Stimulated activated CD4-positive, alpha-beta T cell treated with anti-CD3 and anti-CD28 coated beads, Interleukin-1b, Interleukin-23, amount 100 ng/mL, for 4 hours (primary cell): ENCODE measurements at regions not wholly inside any gene's neighbourhood (a gene's known extent, or its start where the extent isn't known, plus 50 kb on each side); places are given as distances from the start of the nearest gene placed in this dataset.

Source experiments
- DNase-seq, 2 donors: peaks; one replicate each; pipeline ENCODE4 v3.0.0-alpha.2; 2020; ENCODE audit warnings: low read depth in 2 of 2

DNA sequence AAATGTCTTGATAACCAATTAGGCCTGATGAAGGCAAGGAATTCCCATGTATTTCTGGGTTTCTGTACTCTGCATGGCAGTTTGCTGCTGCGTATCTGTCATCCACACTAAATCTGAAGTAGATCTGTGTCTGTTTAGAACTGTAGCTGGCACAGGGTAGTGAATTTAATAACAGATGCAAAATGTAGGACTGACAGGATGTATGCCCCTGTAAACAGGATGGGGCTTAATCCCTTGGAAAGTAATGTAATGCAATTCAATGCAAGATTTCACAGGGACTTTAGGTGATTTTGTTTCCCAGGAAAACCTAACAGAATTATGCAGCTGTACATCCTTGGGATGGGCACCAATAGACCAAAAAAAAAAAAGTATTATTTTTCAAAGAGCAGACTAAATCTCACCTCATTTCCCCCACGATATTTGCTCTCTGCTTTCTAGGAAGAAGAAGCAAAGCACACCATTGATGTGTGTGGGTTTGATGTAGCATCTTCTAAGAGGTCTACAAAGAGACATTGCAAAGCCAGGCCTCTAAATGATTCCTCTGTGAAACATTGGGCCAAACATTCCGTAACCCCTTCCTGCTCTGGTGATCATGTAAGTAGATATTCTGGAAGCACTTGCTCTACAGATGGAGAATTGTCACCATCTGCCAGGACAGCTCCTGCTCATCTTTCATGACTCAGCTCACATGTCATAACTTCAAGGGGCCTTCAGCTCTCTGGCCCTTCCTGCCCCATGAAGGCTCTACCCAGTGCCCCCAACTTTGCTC lies 464.3 kb upstream of the RGMA start:
- DNase-seq, result no peak

DNA sequence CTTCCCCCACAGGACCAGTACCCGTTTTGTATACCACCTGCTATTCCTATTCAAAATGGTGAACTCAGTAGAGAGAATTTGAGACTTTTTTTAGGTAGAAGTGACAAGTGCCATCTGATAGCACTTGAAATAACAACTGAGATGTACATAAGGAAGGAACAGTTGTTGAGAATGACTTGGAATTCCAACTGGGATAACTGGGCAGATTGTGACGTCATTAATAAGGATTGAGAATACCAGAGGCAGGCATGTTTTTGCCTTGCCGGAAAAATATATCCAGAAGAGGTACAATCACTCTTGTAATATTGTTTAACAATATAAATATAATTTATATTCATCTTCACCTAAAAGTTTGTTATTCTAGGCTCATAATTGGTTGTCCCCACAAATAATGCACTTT lies 454.1 kb upstream of the RGMA start:
- DNase-seq, result no peak

DNA sequence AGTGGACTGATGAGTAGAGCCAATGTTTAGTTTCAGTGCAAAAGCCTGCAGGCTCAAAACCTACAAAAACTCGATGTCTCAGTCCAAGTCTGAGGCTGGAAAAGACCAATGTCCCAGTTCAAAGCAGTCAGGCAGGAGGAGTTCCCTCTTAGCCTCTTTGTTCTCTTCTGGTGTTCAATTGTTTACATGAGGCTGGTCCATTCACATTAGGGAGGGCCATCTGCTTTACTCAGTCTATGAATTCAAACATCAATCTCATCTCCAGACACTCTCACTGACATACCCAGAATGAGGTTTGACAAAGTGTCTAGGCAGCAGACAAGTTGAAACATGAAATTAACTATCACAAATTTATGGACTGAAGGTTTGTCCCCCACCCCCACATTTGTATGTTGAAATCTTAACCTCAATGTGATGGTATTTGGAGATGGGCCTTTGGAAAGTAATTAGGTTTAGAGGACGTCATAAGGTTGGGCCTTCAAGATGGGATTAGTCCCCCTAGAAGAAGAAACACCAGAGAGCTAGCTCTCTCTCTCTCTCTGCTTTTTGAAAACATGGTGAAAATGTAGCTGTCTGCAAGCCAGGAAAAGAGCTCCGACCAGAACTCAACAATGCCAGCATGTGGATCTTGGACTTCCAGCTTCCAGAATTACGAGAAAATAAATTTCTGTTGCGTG lies 438.5 kb upstream of the RGMA start:
- DNase-seq, result no peak

DNA sequence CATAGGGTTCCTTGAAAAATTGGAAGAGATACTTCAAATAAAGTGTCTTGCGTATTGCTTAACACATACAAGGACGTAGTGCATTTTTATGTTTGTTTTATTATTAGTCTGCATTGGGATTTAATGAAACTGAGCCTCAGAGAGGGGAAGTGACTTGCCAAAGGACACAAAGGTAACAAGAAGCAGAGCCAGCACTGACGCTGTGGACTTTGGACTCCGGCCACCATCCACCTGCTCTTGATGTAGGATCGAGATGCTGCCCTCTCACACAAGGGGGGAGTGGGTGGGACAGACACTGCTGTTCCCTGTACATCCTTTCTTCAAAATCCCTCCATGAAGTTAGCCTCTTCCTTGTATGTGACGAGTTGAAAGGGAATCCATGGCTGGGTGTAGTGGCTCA lies 435.4 kb upstream of the RGMA start:
- DNase-seq, result no peak

DNA sequence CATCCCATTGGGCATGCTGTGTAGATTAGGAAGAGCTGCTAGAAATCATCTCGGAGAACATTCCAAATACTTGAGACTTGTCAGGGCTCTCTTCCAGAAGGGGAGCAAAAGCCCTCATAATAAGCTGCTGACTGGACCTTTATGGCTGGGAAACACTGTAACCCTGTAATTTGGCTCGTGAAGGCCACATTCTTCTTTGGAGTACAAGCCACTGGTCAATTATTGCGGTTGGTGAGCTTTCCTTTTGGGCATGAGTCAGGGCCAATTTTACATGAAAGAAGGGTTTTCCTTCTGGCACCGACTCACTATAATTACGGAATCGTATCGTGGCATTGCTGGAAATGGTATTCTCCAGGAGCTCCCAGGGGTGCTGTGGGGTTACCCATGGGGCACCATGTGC lies 434.5 kb upstream of the RGMA start:
- DNase-seq, result no peak

DNA sequence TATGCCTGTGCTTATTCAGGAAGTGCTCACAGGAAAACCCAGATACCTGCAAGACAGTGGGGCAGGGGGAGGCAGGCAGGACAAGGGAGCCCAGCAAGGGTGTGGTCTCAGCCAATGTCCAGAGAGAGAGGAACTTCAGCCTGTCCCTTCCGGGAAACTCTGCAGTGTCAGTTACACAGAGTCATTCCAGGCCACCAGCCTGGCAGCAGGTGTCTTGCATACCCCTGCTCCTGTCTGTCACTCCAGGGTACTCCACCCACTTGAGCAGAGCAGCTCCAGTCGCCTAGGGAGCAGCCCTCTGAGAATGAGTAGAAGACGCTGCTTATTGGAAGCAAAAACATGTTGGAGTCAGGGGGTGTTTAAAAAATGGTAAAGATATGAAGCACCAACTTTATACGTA lies 431.2 kb upstream of the RGMA start:
- no peak for DNase-seq

DNA sequence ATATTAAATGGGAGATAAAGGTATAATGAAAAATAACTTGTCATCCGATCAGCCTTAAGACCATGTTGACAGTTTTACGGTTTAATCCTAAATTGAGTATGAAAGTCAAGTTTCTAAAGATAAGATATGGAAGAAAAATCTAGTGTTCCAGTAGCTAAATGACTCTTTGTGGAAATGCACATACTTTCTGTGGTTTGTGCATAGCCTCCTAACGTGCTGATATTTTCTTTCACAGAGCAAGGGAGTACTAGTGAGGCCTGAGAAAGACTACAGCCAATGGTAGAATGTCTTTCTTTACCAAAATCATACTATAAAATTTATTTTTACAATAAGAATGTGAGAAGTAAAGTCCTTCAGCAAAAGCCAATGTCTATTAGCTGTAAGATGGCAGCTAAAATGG lies 430.6 kb upstream of the RGMA start:
- DNase-seq, result no peak

DNA sequence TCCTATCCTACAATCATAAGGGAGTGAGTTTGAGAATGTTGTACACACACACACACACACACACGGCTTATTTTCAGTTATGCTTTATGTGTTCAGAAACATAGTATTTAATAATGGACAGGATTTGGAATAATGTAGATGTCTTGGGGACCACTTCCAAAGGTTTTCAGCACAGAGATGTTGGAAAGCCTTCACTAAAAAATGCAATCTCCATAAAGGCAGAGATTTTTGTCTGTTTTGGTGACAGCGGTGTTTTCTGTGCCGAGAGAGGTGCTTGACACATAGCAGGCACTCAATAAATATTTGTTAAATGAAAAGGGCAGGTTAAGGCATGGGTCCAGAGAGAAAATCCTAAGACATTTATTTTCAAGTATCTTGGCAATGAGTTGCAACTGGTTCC lies 428.2 kb upstream of the RGMA start:
- DNase-seq, result no peak

DNA sequence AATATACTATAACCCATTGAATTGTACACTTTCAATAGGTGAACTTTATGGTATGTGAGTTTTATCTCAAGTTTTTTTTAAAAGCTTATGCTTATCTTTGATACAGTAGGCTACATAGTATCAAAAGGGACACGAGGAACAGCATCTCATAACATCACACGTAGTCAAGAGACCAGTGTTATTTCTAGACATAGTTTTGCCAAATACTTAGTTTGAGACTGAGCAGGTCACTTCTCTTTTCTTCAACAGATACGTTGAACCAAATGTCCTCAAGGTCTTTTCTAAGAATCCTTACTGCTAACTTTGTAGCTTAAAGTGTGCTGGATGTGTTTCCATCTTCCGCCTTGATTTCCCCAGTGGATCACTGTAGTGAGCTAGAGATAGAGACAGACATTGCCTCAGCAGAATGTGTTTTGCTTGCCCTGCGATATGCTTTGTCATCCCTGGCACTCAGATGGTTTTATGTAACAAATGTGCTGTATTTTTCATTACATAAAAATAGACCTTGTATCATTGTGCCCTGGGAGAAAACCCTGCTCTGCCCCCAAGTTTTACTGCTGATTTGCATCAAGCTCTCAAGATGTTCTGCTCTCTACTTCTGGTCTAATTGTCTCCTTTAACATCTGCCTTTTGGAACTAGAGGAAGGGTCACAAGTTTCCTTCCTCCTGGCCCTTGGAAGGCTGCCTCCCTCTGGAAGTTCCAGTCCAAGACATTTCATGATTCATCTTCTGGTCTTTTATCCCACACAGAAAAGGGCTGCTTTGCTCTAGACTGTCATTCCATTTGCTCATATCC lies 426.4 kb upstream of the RGMA start:
- DNase-seq, result no peak

DNA sequence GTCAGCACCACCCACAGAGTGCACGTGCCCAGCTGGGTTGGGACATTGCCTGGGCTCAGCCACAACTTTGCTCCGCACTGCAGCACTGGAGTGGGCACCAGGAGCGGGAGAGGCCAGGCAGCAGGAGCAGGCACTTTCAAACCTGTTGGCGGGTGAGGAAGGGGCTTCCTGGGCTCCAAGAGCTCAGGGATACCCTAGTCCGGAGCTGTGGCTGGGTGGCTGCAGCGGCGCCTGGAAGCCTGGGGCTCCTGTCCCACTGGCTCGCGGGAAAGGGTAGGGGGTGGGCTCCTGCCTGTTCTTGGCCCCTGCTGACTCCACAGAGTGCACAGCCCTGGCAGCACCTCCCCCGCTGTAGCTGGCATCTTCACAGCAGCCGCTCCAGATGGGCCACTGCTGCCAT lies 417.6 kb upstream of the RGMA start:
- no peak for DNase-seq

DNA sequence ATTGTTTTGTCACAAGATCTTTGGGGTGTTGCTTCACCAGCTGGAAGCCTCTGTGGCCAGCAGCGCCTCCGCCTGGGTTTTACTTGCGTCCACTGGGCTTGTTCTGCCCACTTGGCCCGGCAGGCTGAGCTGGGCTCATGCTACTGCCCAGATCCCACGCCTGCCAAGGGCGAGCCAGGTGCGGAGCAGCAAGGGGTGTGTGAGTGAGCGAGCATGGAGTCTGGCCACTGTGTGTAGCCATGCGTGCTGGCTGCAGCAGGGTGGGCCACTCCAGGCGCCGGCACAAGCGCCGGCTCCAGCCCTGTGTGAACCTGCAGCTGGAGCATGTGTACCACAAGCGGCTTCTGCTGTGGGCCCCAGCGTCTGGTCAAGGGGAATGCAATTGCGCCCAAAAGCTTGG lies 416.5 kb upstream of the RGMA start:
- DNase-seq, result no peak

DNA sequence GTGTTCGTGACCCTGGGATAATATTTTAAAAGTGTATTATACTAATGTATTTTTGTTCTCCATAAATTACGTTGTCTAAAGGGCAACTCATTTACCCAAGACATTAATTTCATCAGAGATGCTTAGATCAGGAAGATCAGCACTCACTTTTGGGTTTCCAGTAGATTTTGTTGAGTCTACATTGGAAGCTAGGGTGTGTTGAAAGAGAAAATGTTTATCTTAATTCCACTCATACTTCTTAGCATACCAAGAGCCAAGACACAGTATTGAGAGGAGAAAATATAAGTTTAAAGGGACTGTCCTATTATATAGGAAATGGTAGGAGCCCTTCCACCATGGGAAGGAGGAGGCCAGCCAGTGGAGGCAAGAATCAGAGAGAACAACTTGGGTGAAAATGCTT lies 412.9 kb upstream of the RGMA start:
- no peak for DNase-seq

DNA sequence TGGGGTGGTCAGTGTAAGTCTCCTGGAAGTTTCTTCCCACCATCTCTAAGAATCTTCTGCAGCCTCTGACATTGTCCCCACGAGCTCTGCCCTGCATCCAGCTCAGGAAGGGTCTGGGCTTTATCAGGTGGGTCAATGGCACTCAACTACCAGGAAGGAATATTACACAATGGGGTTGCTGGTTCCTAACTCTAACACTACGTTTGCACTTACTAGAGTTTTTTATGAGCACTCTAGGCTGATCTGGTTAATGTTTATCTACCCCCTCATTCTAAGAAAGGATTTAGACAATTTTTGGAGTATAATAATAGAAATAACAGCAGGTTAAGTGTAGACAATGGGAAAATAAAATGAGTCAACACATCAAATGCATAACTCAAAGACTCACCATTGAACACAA lies 411.1 kb upstream of the RGMA start:
- no peak for DNase-seq

DNA sequence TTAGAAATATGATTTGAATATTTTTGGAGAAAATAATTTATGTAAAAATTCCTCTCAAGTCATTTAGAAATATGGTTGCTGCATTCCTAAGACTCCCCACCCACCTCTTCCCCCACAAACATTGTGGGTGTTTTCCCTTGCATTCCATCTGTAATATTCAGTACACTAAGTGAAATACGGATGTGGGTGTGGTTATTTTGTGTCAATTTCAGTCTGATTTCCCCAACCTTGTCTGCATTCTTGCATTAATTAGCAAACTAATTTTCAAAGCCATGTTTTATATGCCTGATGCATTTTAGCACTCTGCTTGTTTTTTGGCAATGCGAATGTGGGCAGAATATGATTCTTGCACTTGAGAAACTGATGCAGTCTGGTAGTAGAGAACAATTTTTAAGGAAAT lies 408.3 kb upstream of the RGMA start:
- no peak for DNase-seq

DNA sequence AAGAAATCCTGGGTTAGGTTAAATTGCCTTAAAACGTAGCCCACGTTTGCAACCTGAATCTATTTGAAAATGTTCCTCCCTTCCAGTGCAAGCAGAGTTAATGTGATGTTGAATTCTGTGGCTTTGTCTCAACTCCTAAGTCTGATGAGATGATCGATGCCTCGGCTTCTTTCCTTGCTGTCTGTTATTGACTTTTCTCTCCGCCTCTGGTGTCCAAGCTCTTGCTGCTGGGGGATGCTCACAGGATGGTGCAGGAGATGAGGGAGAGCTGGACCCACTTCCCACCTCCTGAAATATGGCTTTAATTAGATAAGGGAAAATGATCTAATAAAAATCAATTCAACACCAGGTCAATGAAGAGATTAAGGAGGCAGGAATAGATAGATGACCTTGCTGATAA lies 407.9 kb upstream of the RGMA start:
- no peak for DNase-seq

DNA sequence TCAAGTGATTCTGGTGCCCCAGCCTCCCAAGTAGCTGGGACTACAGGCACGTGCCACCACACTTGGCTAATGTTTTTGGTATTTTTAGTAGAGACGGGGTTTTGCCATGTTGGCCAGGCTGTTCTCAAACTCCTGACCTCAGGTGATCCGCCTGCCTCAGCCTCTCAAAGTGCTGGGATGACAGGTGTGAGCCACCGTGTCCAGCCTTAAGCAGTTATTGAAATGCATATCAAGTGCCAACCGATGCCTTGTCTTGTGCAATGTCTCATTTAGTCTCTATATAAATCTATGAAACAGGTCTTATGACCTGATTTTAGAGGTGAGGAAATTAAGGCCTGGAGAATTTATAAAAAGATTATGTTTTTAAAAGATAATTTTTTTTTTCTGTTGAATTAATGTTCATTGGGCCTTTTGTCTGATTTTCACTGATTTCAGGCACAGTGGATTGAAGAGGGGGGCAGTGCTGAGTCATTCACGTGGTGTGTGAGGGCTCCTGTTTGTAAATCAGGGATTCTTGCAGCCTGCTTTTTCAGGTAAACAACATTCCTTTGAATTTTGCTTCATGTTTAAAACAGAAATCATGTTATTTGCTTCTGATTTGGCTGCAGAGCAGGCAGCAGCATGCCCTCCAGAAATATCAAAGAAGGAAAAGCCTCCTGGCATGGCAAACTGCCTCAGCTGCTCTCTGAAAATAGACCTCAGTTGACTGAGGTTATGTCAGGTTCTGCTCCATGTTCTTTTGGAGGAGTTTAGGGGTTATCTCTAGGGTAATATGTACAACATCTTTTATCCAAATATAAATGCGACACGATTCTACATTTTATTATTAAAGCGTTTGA lies 407.0 kb upstream of the RGMA start:
- no peak for DNase-seq

DNA sequence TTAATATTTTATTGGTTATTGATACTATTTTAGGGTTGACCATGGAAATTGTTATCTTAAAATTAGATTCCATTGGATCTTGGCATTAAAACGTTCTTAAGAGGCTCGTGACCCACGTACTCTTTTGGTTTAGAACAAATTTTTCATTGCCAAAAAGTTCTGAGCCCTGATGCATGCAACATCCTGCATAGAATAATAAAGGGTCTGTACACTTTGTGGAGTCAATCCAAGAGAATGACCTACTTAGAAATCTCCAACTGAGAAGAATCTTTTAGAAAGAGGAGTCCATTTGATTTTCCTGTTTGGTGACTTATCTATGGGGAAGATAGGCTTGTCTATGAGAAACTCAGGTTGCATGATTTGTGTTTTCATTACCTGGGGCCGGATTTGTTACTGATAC lies 404.2 kb upstream of the RGMA start:
- DNase-seq, result no peak

DNA sequence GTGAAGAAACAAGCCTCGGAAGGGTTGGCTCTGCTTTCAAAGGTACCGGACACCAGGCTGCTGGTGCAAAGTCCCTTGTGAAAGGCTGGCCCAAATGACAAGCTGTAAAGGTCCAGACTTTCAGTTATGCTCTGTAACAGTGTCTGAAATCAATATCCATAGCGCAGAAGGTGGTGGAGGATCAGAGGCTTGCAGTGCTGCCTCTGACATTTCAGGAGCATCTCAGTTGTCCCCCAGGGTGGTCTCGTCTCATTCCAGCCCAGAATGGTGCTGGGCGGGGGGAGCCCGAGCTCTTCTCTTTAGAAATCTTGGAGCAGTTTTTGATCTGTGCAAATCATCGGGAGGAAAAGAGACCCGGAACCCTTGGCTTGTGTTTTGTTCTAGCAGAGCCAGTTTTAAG lies 402.3 kb upstream of the RGMA start:
- no peak for DNase-seq

DNA sequence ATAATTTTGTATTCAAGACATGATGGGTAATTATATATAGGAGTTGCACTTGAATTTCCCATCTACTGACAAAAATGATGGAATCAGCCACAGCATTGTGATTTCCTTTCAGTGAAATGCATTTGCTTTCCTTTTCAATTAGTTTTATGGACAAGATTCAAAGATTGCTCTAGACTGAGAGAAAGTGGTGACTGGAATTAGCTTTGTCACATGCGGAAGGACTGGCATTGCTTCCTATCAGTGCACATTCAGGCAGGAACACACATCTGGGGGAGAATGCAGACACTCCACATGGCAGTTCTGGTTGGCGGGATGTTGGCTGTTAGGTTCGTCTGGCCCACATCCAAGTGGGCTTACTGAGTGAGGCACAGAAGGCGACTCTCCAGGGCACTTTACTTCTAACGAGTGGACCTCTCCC lies 399.3 kb upstream of the RGMA start:
- DNase-seq, result no peak

DNA sequence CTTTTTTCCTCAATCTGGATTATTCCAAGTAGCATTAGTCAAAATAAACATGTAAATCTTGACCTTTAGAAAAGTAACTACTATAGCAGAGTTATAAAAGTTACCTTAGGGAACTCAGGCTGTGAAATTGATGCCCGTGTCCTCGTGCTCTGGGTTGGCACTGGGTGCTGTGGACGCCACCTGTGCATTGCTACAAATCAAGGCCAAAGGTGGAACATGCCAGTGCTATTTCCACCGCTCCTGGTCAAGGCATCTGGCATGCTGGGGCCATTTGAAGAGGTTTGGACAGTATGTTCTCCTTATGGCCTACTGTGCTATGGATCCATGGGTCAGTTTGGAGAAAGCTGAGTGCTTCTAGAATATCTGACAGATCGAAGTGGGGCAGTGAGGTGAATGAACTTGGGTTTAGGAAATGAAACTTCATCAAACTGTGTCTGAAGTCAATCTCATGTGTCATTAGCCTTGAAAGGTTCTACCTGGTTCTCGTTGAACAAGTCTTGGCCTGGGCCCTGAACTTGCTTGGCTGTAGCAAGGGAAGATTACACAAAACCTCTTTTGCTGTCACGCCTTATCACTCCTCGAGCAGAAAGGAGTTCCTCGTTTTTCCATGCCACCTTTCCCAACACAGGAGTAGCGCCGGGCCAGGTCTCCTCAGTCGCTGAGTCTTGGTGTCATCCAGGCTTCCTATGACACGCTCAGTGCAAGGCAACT lies 397.6 kb upstream of the RGMA start:
- DNase-seq, result no peak
